OCI-LY7 (cell line): ENCODE measurements at regions not wholly inside any gene's neighbourhood (a gene's known extent, or its start where the extent isn't known, plus 50 kb on each side); places are given as distances from the start of the nearest gene placed in this dataset.

Experiments
- BruUV-seq: library from RNA; stranded (reverse); fragments of 400-500 nt; replicated peaks from 2 replicates; lab custom pipeline; 2021; lab: Mats Ljungman, UMichigan
- CTCF ChIA-PET: fragments of 300-600 bp; sonication (Branson Sonifier 250); formaldehyde crosslinking; loops from one replicate; lab custom pipeline; 2022; ENCODE audit warnings: antibody characterized with exemption; ENCODE audit not compliant: unreplicated experiment; lab: Charles Lee
- POLR2A ChIA-PET: fragments of 300-600 bp; sonication (Branson Sonifier 250); formaldehyde crosslinking; loops from one replicate; lab custom pipeline; 2022; ENCODE audit warnings: antibody characterized with exemption; lab: Charles Lee
- DNase-seq: peaks from one replicate; pipeline ENCODE4 v3.0.0-alpha.2; 2015; ENCODE audit warnings: low spot score
- H2AFZ ChIP-seq: fragments of 200-600 bp; sonication (generic), shearing (Covaris generic); 2 replicates; pipeline ENCODE4 v1.6.1; 2014; ENCODE audit warnings: mild to moderate bottlenecking, antibody characterized with exemption, low read length, moderate library complexity
- H3K27ac ChIP-seq: fragments of 200-600 bp; sonication (generic); 2 replicates; pipeline ENCODE4 v1.5.1; 2014; ENCODE audit warnings: mixed run types, low read depth, mild to moderate bottlenecking, moderate library complexity, low read length, inconsistent platforms; ENCODE audit not compliant: poor library complexity, severe bottlenecking
- H3K36me3 ChIP-seq: fragments of 200-600 bp; sonication (generic); 2 replicates; pipeline ENCODE4 v1.6.1; 2014; ENCODE audit warnings: mild to moderate bottlenecking, antibody characterized with exemption, low read length, moderate library complexity, mixed read lengths; ENCODE audit not compliant: insufficient read depth
- H3K4me1 ChIP-seq: fragments of 200-600 bp; sonication (generic); 2 replicates; pipeline ENCODE4 v1.5.1; 2014; ENCODE audit warnings: mild to moderate bottlenecking, low read length; ENCODE audit not compliant: insufficient read depth, poor library complexity, severe bottlenecking
- H3K4me2 ChIP-seq: fragments of 200-600 bp; sonication (generic); 2 replicates; pipeline ENCODE4 v1.6.1; 2014; ENCODE audit warnings: mild to moderate bottlenecking, low read length
- H3K4me3 ChIP-seq: fragments of 200-600 bp; sonication (generic); 2 replicates; pipeline ENCODE4 v1.5.1; 2014; ENCODE audit warnings: mild to moderate bottlenecking, low read depth, low read length; ENCODE audit not compliant: poor library complexity, severe bottlenecking
- H3K79me2 ChIP-seq: fragments of 200-600 bp; sonication (generic); 2 replicates; pipeline ENCODE4 v1.6.1; 2016; ENCODE audit warnings: low read depth, mild to moderate bottlenecking, low read length, moderate library complexity, mixed read lengths; ENCODE audit not compliant: insufficient read depth
- H3K9me2 ChIP-seq: fragments of 200-600 bp; sonication (generic); 2 replicates; pipeline ENCODE4 v1.6.1; 2016; ENCODE audit warnings: mild to moderate bottlenecking, low read length, mixed read lengths; ENCODE audit not compliant: insufficient read depth
- H3K9me3 ChIP-seq: fragments of 200-600 bp; sonication (generic); 2 replicates; pipeline ENCODE4 v1.6.1; 2014; ENCODE audit warnings: mild to moderate bottlenecking, mixed run types, low read length, mixed read lengths
- H4K20me1 ChIP-seq: fragments of 200-600 bp; sonication (generic); 2 replicates; pipeline ENCODE4 v1.6.1; 2014; ENCODE audit warnings: mild to moderate bottlenecking, antibody characterized with exemption, low read length, moderate library complexity, mixed read lengths; ENCODE audit not compliant: insufficient read depth
- CTCF ChIP-seq: fragments of 200-600 bp; sonication (generic); conservative IDR thresholded peaks from 2 replicates; pipeline ENCODE4 v1.5.1; 2014; ENCODE audit warnings: mild to moderate bottlenecking, antibody characterized with exemption, low read length, moderate library complexity, mixed read lengths
- EZH2phosphoT487 ChIP-seq: fragments of 200-600 bp; sonication (generic); IDR thresholded peaks from 2 replicates; pipeline ENCODE4 v1.6.1; 2018; ENCODE audit warnings: low read depth, borderline replicate concordance, mild to moderate bottlenecking, mixed run types, antibody characterized with exemption, low read length, moderate library complexity, mixed read lengths
- intact Hi-C: fragments of 100-400 bp; cut with micrococcal nuclease; formaldehyde crosslinking; loops from one replicate; pipeline ENCODE4 v1.10.0; 2022; ENCODE audit not compliant: unreplicated experiment

GRCh38 chr14:55881577-55882241 lies 236.5 kb upstream of the PELI2 start:
- DNase-seq = no peak
- Histone ChIP-seq H3K4me2 (no peak overlapping the region), H2AFZ (no peak overlapping the region), H3K79me2 (no peaks in the 10 kb centered on the region), H3K4me3 (no peak overlapping the region), H3K4me1 (no peaks in the 10 kb centered on the region), H3K36me3 (no peaks in the 10 kb centered on the region), H3K27ac (no peak overlapping the region), H3K9me2 (no peaks in the 10 kb centered on the region), H3K9me3 (no peaks in the 10 kb centered on the region), H4K20me1 (no peaks in the 10 kb centered on the region)
- POLR2A ChIA-PET = no interaction called here
- no TSS peak for BruUV-seq
- intact Hi-C loops = no loop called here
- TF ChIP-seq CTCF (no peak), EZH2phosphoT487 (no peak)
- CTCF ChIA-PET = no interaction called here

- Histone ChIP-seq H4K20me1 (no peaks in the 10 kb centered on the region), H3K9me3 (no peaks in the 10 kb centered on the region), H3K36me3 (no peaks in the 10 kb centered on the region), H3K9me2 (no peaks in the 10 kb centered on the region), H3K4me2 (no peak overlapping the region), H3K4me1 (no peaks in the 10 kb centered on the region), H3K79me2 (no peaks in the 10 kb centered on the region), H3K4me3 (no peak overlapping the region), H3K27ac (no peak overlapping the region), H2AFZ (no peak overlapping the region)
- DNase-seq = no peak
- CTCF ChIA-PET = no interaction called here
- POLR2A ChIA-PET = no interaction called here
- intact Hi-C loops = no loop called here
- no peak for TF ChIP-seq CTCF
- no peak for TF ChIP-seq EZH2phosphoT487
- no TSS peak for BruUV-seq
Measured at GRCh38 chr14:55884819-55885218, 233.4 kb upstream of the PELI2 start.

DNA sequence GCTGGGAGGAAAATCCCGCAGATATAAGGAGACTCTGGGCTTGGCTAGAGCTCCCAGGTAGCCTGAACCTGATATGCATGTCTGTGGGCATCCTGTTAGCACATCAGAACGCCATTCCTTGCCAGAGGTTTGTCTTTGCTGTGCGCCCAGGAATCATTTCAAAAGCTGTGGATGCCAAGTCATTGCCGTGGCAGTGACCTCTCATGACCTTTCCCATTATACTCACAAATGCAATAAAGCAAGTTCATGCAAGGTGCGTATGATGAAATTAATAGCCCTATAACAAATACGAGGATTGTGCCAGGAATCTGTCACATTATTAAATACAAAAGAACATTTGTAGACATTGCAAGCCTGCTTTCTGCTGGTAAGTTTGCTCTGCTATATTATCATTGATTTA lies 229.1 kb upstream of the PELI2 start:
- Histone ChIP-seq H3K9me2 (no peaks in the 10 kb centered on the region), H3K9me3 (no peaks in the 10 kb centered on the region), H3K36me3 (no peaks in the 10 kb centered on the region), H3K4me3 (no peak overlapping the region), H4K20me1 (no peaks in the 10 kb centered on the region), H3K27ac (no peak overlapping the region), H3K4me2 (no peak overlapping the region), H3K79me2 (no peaks in the 10 kb centered on the region), H3K4me1 (no peaks in the 10 kb centered on the region), H2AFZ (no peak overlapping the region)
- TF ChIP-seq CTCF (no peak), EZH2phosphoT487 (no peak)
- no TSS peak for BruUV-seq
- intact Hi-C loops = no loop called here
- no peak for DNase-seq
- ChIA-PET CTCF (no interaction called here), POLR2A (interaction anchor here (0.6 to 0.7 kb wide), 2 partner anchors 583 to 1291 kb away, joined by 3 to 4 read pairs; no protein-coding TSS in a partner anchor)
